A549 (cell line): ENCODE measurements at regions not wholly inside any gene's neighbourhood (a gene's known extent, or its start where the extent isn't known, plus 50 kb on each side); places are given as distances from the start of the nearest gene placed in this dataset.
"Not testable (repeated sequence)": the region's sequence is repeated elsewhere in the genome, so short reads cannot be mapped to it uniquely, and the experiment has no call there.

ENCODE experiments used
- ATAC-seq, 2 experiments: fragments of 200-7000 bp in 1 of 2; fragments of >200 bp in 1 of 2; cut with Nextera tagmentation in 1 of 2; cut with Tn5 transposase in 1 of 2; 3 replicates each; pipeline versions ENCODE4 v1.8.0 to v1.9.1; 2018 to 2020; ENCODE audit warnings: mild to moderate bottlenecking in 1 of 2, moderate library complexity in 1 of 2
- CTCF ChIA-PET: fragments of 300-600 bp; sonication (Branson Sonifier 250); formaldehyde crosslinking; extraction: SDS; loops from one replicate; lab custom pipeline; 2021; ENCODE audit warnings: antibody characterized with exemption, inconsistent platforms; lab: Yijun Ruan, JAX
- POLR2A ChIA-PET: fragments of 350-600 bp; formaldehyde crosslinking; extraction: SDS; loops from one replicate; lab custom pipeline; 2021; ENCODE audit warnings: antibody characterized with exemption, inconsistent platforms; lab: Yijun Ruan, JAX
- DNase-seq, 2 experiments: peaks; one replicate each; pipeline versions ENCODE4 v3.0.0 to v3.0.0-alpha.2; 2011 to 2016; ENCODE audit warnings: low read depth in 1 of 2, low spot score in 1 of 2
- FAIRE-seq: peaks from 2 replicates; lab custom pipeline; 2011; peaks lifted over from hg19 to GRCh38; lab: Jason Lieb, UNC
- H3K27ac ChIP-seq, 2 experiments: fragments of >200 bp; sonication (Bioruptor Twin); formaldehyde crosslinking; 3 replicates each; pipeline ENCODE4 v1.5.1; 2016 to 2017
- H3K4me1 ChIP-seq: fragments of >200 bp; sonication (Bioruptor Twin); formaldehyde crosslinking; 3 replicates; pipeline ENCODE4 v1.6.1; 2016
- H3K4me2 ChIP-seq: fragments of >200 bp; sonication (Bioruptor Twin); formaldehyde crosslinking; 3 replicates; pipeline ENCODE4 v1.6.1; 2016
- H3K4me3 ChIP-seq: fragments of >200 bp; sonication (Bioruptor Twin); formaldehyde crosslinking; 3 replicates; pipeline ENCODE4 v1.5.1; 2016
- H3K9me3 ChIP-seq: fragments of >200 bp; sonication (Bioruptor Twin); formaldehyde crosslinking; 3 replicates; pipeline ENCODE4 v1.6.1; 2016
- ATOH8 ChIP-seq: fragments of 250-450 bp; sonication (Bioruptor Pico); IDR thresholded peaks from 2 replicates; pipeline ENCODE4 v1.5.0; 2020; ENCODE audit warnings: low read depth, mild to moderate bottlenecking, moderate library complexity
- CEBPB ChIP-seq, 2 experiments: fragments of >200 bp in 1 of 2; sonication (Bioruptor Twin) in 1 of 2; formaldehyde crosslinking in 1 of 2; IDR thresholded peaks; 2 replicates each; pipeline ENCODE4 v1.6.1; 2012 to 2016
- CHD4 ChIP-seq: fragments of 200-600 bp; sonication (generic); IDR thresholded peaks from 2 replicates; pipeline ENCODE4 v1.6.1; 2016; ENCODE audit warnings: antibody characterized with exemption, mild to moderate bottlenecking, borderline replicate concordance
- E2F6 ChIP-seq: IDR thresholded peaks from 2 replicates; pipeline ENCODE4 v1.6.1; 2012; ENCODE audit warnings: low read depth, borderline replicate concordance
- EHF ChIP-seq: fragments of 250-450 bp; sonication (Bioruptor Pico); IDR thresholded peaks from 2 replicates; pipeline ENCODE4 v1.5.0; 2020; ENCODE audit warnings: mild to moderate bottlenecking
- ESRRA ChIP-seq: fragments of 150-350 bp; IDR thresholded peaks from 2 replicates; pipeline ENCODE4 v1.6.1; 2014; ENCODE audit warnings: mild to moderate bottlenecking, low read length, borderline replicate concordance
- FOSB ChIP-seq: fragments of 250-450 bp; sonication (Bioruptor Pico); IDR thresholded peaks from 2 replicates; pipeline ENCODE4 v1.5.0; 2020; ENCODE audit warnings: mild to moderate bottlenecking, moderate library complexity
- FOSL2 ChIP-seq, 2 experiments: fragments of 450-650 bp in 1 of 2; fragments of >200 bp in 1 of 2; sonication (Bioruptor Twin) in 1 of 2; formaldehyde crosslinking; IDR thresholded peaks; 2 replicates each; pipeline versions ENCODE4 v1.5.0 to v1.6.1; 2016 to 2020; ENCODE audit warnings: mild to moderate bottlenecking in 1 of 2, moderate library complexity in 1 of 2
- HEYL ChIP-seq: fragments of 250-450 bp; sonication (Bioruptor Pico); IDR thresholded peaks from 2 replicates; pipeline ENCODE4 v1.8.0; 2021; ENCODE audit warnings: mild to moderate bottlenecking, moderate library complexity
- HMGXB4 ChIP-seq: fragments of 250-450 bp; sonication (Bioruptor Pico); IDR thresholded peaks from 2 replicates; pipeline ENCODE4 v1.5.0; 2021; ENCODE audit warnings: mild to moderate bottlenecking, moderate library complexity, borderline replicate concordance
- KDM1A ChIP-seq: fragments of 200-600 bp; sonication (generic); IDR thresholded peaks from 2 replicates; pipeline ENCODE4 v1.6.1; 2016; ENCODE audit warnings: low read depth, mild to moderate bottlenecking
- MYC ChIP-seq: IDR thresholded peaks from 2 replicates; pipeline ENCODE4 v1.6.1; 2012; ENCODE audit warnings: mild to moderate bottlenecking, inconsistent platforms, low read length, improper control_type of control experiment, borderline replicate concordance
- NR3C1 ChIP-seq: fragments of >200 bp; sonication (Bioruptor Twin); formaldehyde crosslinking; IDR thresholded peaks from 3 replicates; pipeline ENCODE4 v1.6.1; 2017
- POLR2A ChIP-seq: IDR thresholded peaks from 2 replicates; pipeline ENCODE4 v1.6.1; 2012; ENCODE audit warnings: mild to moderate bottlenecking, low read length
- RAD21 ChIP-seq, 2 experiments: fragments of >200 bp in 1 of 2; sonication (Bioruptor Twin) in 1 of 2; formaldehyde crosslinking in 1 of 2; IDR thresholded peaks in 1 of 2; conservative IDR thresholded peaks in 1 of 2; 2 replicates in 1 of 2; 3 replicates in 1 of 2; pipeline ENCODE4 v1.6.1; 2012 to 2018; ENCODE audit warnings: inconsistent platforms in 1 of 2
- RARB ChIP-seq: fragments of 250-450 bp; sonication (Bioruptor Pico); IDR thresholded peaks from 2 replicates; pipeline ENCODE4 v1.8.0; 2021; ENCODE audit warnings: mild to moderate bottlenecking, moderate library complexity
- RCOR1 ChIP-seq: fragments of 150-350 bp; IDR thresholded peaks from 2 replicates; pipeline ENCODE4 v1.6.1; 2014; ENCODE audit warnings: antibody characterized with exemption, low read length, low read depth
- RNF2 ChIP-seq: fragments of 200-600 bp; sonication (generic); IDR thresholded peaks from 2 replicates; pipeline ENCODE4 v1.6.1; 2016; ENCODE audit warnings: low read depth, mild to moderate bottlenecking, antibody characterized with exemption, moderate library complexity, borderline replicate concordance
- SMC3 ChIP-seq: fragments of >200 bp; sonication (Bioruptor Twin); formaldehyde crosslinking; IDR thresholded peaks from 3 replicates; pipeline ENCODE4 v1.6.1; 2018; ENCODE audit warnings: inconsistent platforms
- TFCP2L1 ChIP-seq: fragments of 250-450 bp; sonication (Bioruptor Pico); IDR thresholded peaks from 2 replicates; pipeline ENCODE4 v1.5.0; 2021; ENCODE audit warnings: mild to moderate bottlenecking
- TP53 ChIP-seq: fragments of 250-450 bp; sonication (Bioruptor Pico); IDR thresholded peaks from 2 replicates; pipeline ENCODE4 v1.5.0; 2021; ENCODE audit warnings: mild to moderate bottlenecking, moderate library complexity
- USF2 ChIP-seq: fragments of 450-650 bp; IDR thresholded peaks from 2 replicates; pipeline ENCODE4 v1.6.1; 2014; ENCODE audit warnings: antibody characterized with exemption
- ZC3H11A ChIP-seq: fragments of 450-650 bp; IDR thresholded peaks from 2 replicates; pipeline ENCODE4 v1.6.1; 2014; ENCODE audit warnings: antibody characterized with exemption, mild to moderate bottlenecking
- ZSCAN20 ChIP-seq: fragments of 250-450 bp; sonication (Bioruptor Pico); IDR thresholded peaks from 2 replicates; pipeline ENCODE4 v1.8.0; 2022; ENCODE audit warnings: mild to moderate bottlenecking, moderate library complexity
- WGBS: methylation state at CpG from one replicate; pipeline ENCODE4 v1.1.6; 2017; ENCODE audit errors: missing lambda C conversion rate; 5-methylcytosine and 5-hydroxymethylcytosine counted together

- POLR2A ChIA-PET, result no interaction called here
- Histone ChIP-seq H3K4me2 (no peak overlapping the region), H3K27ac (no peak overlapping the region), H3K4me3 (no peak overlapping the region), H3K9me3 (no peaks in the 10 kb centered on the region), H3K4me1 (no peaks in the 10 kb centered on the region)
- no peak for FAIRE-seq
- no peak for TF ChIP-seq RCOR1
- no peak for TF ChIP-seq ZC3H11A
- TF ChIP-seq EHF, result no peak
- no peak for TF ChIP-seq TFCP2L1
- TF ChIP-seq CEBPB (IDR thresholded peaks at IDR 0.05), result no peak
- TF ChIP-seq HMGXB4 (CRISPR knock-in tag), result no peak
- DNase-seq, result no peak
- 36% methylated on average over 12 of the region's 12 CpGs for WGBS
- ATAC-seq, result no peak
- CTCF ChIA-PET, result no interaction called here
These were observed 399.2 kb downstream of the IRX2 start for GRCh38 chr5:2352101-2352861.

GRCh38 chr5:2349768-2350167, 401.7 kb downstream of the IRX2 start:
- CTCF ChIA-PET, H3K4me1 ChIP-seq, POLR2A ChIA-PET, DNase-seq, ATAC-seq, H3K4me2 ChIP-seq, H3K27ac ChIP-seq, H3K4me3 ChIP-seq, H3K9me3 ChIP-seq, FAIRE-seq: not testable (repeated sequence)
- WGBS, result 0% methylated on average over 1 of the region's 1 CpG

- POLR2A ChIA-PET, result no interaction called here
- Histone ChIP-seq H3K4me1 (no peaks in the 10 kb centered on the region), H3K27ac (no peak overlapping the region), H3K9me3 (no peaks in the 10 kb centered on the region), H3K4me3 (no peak overlapping the region), H3K4me2 (no peak overlapping the region)
- DNase-seq, result no peak
- CTCF ChIA-PET, result no interaction called here
- ATAC-seq, result no peak
- FAIRE-seq, result no peak
- WGBS, result 3% methylated on average over 8 of the region's 20 CpGs
- TF ChIP-seq RNF2 (no peak), KDM1A (no peak), MYC (no peak), RARB (CRISPR knock-in tag) (no peak), POLR2A (no peak), ZSCAN20 (no peak), TP53 (no peak)
These were observed 412.8 kb downstream of the IRX2 start for GRCh38 chr5:2338686-2339085.

- POLR2A ChIA-PET, result no interaction called here
- ATAC-seq (no peak), DNase-seq (no peak), FAIRE-seq (no peak)
- H3K4me2 ChIP-seq, result no peak overlapping the region
- H3K4me3 ChIP-seq, result no peak overlapping the region
- CTCF ChIA-PET, result no interaction called here
- H3K9me3 ChIP-seq, result no peaks in the 10 kb centered on the region
- H3K4me1 ChIP-seq, result no peaks in the 10 kb centered on the region
- WGBS, result 17% methylated on average over 13 of the region's 13 CpGs
- no peak overlapping the region for H3K27ac ChIP-seq
- TF ChIP-seq RCOR1, result no peak
- TF ChIP-seq ESRRA, result no peak
- no peak for TF ChIP-seq RAD21 (conservative IDR thresholded peaks at IDR 0.05 in 1 of 2, IDR thresholded peaks at IDR 0.05 in 1 of 2)
- TF ChIP-seq HEYL (CRISPR knock-in tag), result no peak
- no peak for TF ChIP-seq ZSCAN20
- no peak for TF ChIP-seq FOSL2 (IDR thresholded peaks at IDR 0.05)
- TF ChIP-seq FOSL2 (CRISPR knock-in tag; IDR thresholded peaks at IDR 0.05), result no peak
- TF ChIP-seq E2F6, result no peak
- no peak for TF ChIP-seq CHD4
- no peak for TF ChIP-seq ATOH8 (CRISPR knock-in tag)
- TF ChIP-seq MYC, result no peak
- no peak for TF ChIP-seq KDM1A
- no peak for TF ChIP-seq NR3C1
- TF ChIP-seq SMC3, result no peak
- no peak for TF ChIP-seq RARB (CRISPR knock-in tag)
- TF ChIP-seq FOSB (CRISPR knock-in tag), result no peak
- no peak for TF ChIP-seq USF2
These were observed 415.6 kb downstream of the IRX2 start for GRCh38 chr5:2335733-2336515.
